Islet precursor cell (in vitro differentiated cells): ENCODE measurements at regions not wholly inside any gene's neighbourhood (a gene's known extent, or its start where the extent isn't known, plus 50 kb on each side); places are given as distances from the start of the nearest gene placed in this dataset.
A peak's percentile ranks its signal among the peaks of the same experiment; 100 is the strongest.
"Not testable (repeated sequence)": the region's sequence is repeated elsewhere in the genome, so short reads cannot be mapped to it uniquely, and the experiment has no call there.

Experiments used
- DNase-seq: peaks from one replicate; pipeline ENCODE4 v3.0.0-alpha.2; 2018

- DNase-seq, result no peak
These were observed 69.4 kb downstream of the SAMD9 start for GRCh38 chr7:93048136-93048930.

DNA sequence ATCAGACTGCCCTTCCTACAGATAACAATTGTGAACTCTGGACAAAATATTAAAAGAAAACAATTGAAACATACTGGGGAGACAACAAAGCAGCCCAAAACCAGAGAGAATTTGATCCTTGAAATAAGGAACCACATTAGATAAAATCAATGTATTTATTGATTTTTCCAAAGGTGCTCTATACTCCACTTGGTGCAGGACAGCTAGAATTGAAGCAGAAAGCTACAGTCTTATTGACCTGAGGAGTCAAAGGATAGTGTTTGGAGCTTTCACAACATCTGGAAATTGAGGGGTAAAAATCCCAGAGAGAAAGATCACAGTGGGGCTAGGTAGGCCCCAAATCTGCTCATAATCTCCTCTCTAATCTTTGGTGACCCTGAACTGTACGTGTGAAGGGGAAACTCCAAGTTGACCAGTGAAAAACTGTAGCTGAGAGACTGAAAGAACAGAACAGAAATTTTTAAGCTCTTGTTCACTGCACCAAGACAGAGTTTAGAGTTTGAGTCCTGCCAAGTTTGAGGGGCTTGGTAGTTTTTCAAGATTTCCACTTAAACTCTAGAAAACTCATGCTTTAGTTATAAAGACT, 70.2 kb downstream of the SAMD9 start:
- no peak for DNase-seq

- peak; percentile 73 for DNase-seq
These were observed 71.1 kb downstream of the SAMD9 start for GRCh38 chr7:93046641-93047040.

- DNase-seq, result no peak
These were observed 73.5 kb downstream of the SAMD9 start for GRCh38 chr7:93044147-93044810.

DNA sequence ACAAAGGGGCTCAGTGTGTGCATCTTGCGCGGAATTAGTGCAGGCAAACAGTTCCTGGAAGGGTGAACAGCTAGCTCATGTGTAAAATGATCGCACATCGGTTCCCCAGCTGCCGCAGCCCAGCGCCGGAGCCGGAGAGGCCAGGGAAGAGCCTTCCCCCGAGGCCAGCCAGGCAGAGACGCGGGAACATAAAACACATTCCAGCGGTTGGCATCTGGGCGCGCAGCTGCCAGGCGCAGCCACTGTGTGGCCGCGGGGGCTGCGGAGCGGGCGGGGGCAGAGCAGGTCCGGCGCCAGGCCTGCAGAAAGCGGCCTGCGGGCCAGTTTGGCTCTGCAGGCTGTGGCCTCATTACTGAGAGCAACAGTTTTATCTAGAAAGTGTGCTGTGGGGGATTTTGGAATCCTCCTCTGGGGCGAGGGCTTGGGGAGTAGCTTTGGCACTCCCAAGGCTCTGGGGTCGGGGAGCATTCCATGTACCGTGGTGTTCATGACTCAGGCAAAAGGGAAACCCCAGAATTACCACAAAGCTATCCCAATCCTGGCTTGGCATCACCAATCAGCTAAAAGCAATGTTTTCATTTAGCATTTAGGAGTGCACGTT, 74.3 kb downstream of the SAMD9 start:
- DNase-seq, result peak; percentile 84

DNA sequence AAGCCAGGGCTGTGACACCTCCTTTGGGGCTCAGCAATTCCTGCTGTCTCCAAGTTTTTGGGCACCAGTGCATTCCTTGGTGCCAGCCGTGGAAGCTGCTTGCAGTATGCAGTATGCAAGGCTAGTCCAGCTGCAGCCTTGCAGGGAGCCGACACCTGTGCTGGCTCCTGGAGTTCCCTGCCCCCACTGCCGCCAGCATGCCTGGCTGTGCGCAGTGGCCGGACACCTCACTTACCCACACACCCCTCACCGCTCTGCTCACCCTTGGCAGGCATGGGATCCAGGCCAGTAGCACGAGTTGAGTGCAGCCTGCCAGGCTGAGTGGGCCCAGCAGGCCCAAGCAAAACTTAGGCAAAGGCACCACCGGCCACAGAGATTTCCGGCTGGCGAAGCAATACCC, 77.4 kb downstream of the SAMD9 start:
- DNase-seq, result no peak

- DNase-seq, result no peak
These were observed 78.0 kb downstream of the SAMD9 start for GRCh38 chr7:93039786-93040185.

DNA sequence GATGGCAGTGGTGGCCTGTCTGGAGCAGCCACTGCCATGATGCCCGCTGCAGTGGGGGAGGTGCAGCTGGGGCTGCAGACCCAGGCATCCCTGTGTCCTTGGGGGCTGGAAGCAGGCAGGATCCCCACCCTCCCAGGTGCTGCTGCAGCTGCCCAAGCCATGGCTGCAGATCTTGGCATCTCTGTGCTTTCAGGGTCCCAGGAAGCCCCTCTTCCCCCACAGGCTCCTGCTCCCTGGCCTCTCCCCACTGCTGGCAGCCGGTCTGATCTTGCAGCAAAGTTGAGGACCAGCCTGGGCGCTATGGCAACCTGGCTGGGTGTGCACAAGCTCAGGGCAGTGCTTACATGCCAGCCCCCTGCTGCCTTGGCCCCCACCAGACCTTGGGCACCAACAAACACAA, 78.5 kb downstream of the SAMD9 start:
- DNase-seq, result no peak

DNA sequence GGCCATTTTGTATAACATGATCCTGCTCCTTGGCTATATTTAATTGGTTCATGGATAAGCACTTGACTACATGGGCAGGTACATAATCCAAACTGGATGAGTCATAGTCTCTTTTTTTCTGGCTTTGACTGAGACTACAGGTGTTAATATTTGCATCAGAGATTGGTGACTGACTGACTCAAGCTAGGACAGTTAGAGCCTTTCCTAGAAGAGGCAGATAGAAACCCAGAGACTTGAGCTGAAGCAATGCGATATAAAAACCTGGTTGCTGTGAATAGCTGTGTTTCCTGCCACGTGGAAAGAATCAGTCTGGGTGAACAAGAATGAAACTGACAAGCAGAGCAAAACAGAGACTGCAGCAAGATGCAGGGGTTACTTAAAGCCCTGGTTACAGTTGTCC, 81.0 kb downstream of the SAMD9 start:
- no peak for DNase-seq

GRCh38 chr7:93036149-93036640, 81.6 kb downstream of the SAMD9 start:
- no peak for DNase-seq

DNA sequence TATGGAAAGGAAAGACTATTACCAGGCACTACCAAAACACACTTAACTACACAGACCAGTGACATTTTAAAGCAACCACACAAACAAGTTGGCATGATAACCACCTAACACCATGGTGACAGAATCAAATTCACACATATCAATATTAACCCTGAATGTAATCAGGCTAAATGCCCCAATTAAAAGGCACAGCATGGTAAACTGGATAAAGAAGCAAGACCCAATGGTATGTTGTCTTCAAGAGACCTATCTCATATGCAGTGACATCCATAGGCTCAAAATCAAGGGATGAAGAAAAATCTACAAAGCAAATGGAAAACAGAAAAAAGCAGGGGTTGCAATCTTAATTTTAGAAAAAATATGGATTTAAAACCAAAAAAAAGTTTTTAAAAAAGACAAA, 86.0 kb downstream of the SAMD9 start:
- no peak for DNase-seq

DNA sequence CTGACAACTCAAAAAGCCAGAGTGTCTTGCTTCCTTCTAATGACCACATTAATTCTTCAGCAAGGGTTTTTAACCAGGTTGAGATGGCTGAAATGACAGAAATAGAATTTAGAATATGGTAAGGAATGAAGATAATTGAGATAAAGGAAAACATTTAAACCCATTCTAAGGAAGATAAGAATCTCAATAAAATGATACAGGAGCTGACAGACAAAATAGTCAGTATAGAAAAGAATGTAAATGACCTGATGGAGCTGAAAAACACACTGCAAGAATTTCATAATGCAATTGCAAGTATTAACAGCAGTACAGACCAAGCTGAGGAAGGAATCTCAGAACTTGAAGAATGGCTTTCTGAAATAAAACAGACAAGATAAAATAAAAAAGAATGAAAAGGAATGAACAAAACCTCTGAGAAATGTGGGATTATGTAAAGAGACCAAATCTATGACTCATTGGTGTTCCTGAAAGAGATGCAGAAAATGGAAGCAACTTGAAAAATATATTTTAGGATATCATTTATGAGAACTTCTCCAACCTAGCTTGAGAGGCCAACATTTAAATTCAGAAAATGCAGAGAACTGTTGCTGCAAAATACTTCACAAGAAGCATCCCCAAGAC, 87.1 kb downstream of the SAMD9 start:
- no peak for DNase-seq

GRCh38 chr7:93029056-93029455, 88.7 kb downstream of the SAMD9 start:
- no peak for DNase-seq

DNA sequence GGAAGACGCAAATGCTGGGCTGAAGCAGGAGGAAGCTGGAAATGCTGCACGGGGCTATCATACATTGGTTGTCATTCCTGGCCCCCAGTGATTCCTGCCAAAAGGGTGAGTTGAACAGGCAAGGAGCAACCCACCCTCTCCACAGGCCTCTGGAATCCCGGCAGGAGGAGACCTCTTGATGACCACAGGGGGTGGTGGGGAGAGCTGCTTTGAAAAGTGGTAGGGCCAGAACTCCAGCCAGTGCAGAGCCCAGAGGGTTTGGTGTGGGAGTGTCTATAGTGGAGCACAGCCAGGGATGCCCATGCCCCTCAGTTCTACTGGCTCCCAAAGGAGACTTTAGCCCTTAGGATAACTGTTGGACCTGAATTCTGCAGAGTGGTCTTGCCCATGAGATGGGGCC, 89.2 kb downstream of the SAMD9 start:
- DNase-seq, result no peak

DNA sequence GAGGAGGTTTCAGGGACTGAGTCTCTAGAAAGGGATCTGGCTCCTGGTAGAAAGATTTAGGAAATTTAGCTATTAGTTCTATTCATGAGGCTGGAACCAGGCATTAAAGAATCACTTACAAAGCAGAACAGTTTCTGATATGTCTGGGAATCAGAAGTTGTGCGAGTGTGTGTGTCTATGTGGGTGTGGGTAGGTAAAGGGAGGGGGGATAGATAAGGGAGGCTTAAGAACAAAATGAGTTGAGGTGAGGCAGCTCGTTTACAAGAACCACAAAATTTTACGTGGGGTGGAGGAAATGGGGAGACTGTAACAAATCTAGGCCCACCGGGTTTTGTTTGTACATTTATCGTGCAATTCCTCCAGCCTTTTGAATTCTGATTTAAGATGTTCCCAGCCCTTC, 90.7 kb downstream of the SAMD9 start:
- no peak for DNase-seq

DNA sequence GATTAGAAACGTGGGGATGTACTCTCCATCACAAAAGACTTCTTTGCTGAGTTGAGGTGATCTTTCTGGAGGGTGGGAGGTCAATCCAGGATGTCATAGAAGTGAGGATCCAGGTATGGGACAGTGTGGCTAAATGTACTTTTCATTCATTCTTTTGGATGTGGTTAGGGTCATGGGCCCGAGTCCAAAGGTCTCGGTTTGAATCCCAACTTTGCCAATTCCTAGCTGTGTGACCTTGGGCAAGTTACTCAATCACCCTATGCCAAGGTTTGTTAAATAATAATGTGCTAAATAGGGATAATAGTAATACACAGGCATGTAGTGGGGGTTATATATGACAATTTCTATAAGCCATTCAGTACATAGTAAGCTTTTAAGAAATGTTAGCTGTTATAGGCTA, 91.4 kb downstream of the SAMD9 start:
- no peak for DNase-seq

DNA sequence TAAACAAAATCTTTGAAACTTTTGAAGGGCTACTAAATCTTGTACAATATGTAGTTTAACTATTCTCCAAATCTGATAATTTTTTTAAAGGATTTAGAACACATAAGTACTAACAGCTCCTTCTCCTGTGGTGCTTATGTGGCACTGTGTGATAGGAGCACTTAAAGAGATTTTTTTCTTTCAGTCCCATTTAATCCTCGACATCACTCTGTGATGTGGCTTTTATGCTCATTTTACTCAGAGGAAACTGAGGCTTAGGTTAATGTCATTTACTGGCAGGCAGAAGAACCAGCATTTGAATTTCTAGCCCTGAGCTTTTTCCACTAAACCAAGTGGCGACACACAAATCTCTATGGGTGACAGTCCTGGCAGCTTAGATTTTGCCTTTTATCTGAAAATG, 92.4 kb downstream of the SAMD9 start:
- DNase-seq, result no peak

GRCh38 chr7:93022931-93023478, 94.8 kb downstream of the SAMD9 start:
- not testable (repeated sequence) for DNase-seq

- no peak for DNase-seq
These were observed 96.0 kb downstream of the SAMD9 start for GRCh38 chr7:93021748-93022147.

- no peak for DNase-seq
These were observed 99.1 kb downstream of the SAMD9 start for GRCh38 chr7:93018716-93019115.

DNA sequence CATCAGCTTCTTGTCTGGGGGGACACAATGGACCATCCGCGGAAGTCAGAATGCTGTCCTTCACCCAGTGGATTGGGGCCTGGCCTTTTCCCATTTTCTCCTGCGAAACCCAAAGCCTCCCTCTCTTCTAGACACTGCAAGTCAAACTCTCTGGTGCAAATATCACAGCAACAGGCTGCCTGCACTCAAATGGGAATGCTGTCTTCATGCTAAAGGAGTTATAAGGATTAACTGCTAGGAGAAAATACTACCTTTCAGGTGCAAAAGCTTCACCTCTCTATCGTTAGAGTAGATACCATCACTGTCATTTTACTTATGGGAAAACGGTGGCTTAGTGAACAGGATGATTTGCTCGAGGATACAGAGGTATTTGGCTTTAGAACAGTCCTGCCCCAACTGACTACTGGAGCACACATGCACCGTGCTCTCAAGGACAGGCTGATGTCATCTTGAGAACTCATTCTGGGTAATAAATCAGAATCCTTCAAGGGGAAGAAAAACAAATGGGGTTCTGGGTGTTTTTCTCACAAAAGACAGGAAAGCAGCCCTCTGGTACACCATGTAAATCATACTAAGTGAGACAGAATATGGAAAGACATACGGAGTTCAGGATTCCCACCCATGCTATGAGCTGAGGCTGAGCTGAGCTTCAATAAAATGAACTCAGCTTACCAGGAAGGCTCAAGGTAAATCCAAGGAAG, 100.9 kb downstream of the SAMD9 start:
- DNase-seq, result no peak

- no peak for DNase-seq
These were observed 101.8 kb downstream of the SAMD9 start for GRCh38 chr7:93015779-93016481.
